NB4 (cell line): ENCODE measurements at regions not wholly inside any gene's neighbourhood (a gene's known extent, or its start where the extent isn't known, plus 50 kb on each side); places are given as distances from the start of the nearest gene placed in this dataset.

Experiments
- DNase-seq: peaks from one replicate; pipeline ENCODE4 v3.0.0; 2010; ENCODE audit warnings: low read depth
- H3K4me3 ChIP-seq: one replicate; pipeline ENCODE4 v1.5.1; 2011; ENCODE audit warnings: mild to moderate bottlenecking, low read depth, low read length, moderate library complexity
- CTCF ChIP-seq: IDR thresholded peaks from one replicate; pipeline ENCODE4 v1.5.1; 2012; ENCODE audit warnings: low read depth, low read length
- MAX ChIP-seq: IDR thresholded peaks from 2 replicates; pipeline ENCODE4 v1.6.1; 2011; ENCODE audit warnings: low read depth, low read length
- MYC ChIP-seq: IDR thresholded peaks from 2 replicates; pipeline ENCODE4 v1.6.1; 2011; ENCODE audit warnings: low read depth, low read length
- POLR2A ChIP-seq: IDR thresholded peaks from 2 replicates; pipeline ENCODE4 v1.6.1; 2011; ENCODE audit warnings: mild to moderate bottlenecking; ENCODE audit not compliant: insufficient read length; ENCODE audit errors: extremely low read depth

- TF ChIP-seq POLR2A = no peak
- TF ChIP-seq CTCF = no peak
- TF ChIP-seq MAX = no peak
- TF ChIP-seq MYC = no peak
- H3K4me3 ChIP-seq = no peak overlapping the region
- no peak for DNase-seq
Measured at GRCh38 chr15:97096303-97096835, 765.9 kb downstream of the NR2F2 start.

GRCh38 chr15:97099040-97099439, 768.5 kb downstream of the NR2F2 start:
- DNase-seq = no peak
- TF ChIP-seq MYC = no peak
- no peak for TF ChIP-seq POLR2A
- no peak for TF ChIP-seq MAX
- TF ChIP-seq CTCF = no peak
- H3K4me3 ChIP-seq = no peak overlapping the region

- TF ChIP-seq POLR2A (no peak), CTCF (no peak), MAX (no peak), MYC (no peak)
- H3K4me3 ChIP-seq = no peak overlapping the region
- no peak for DNase-seq
Measured at GRCh38 chr15:97101572-97101971, 771.1 kb downstream of the NR2F2 start.

GRCh38 chr15:97114900-97115760, 784.6 kb downstream of the NR2F2 start:
- H3K4me3 ChIP-seq = no peak overlapping the region
- no peak for DNase-seq
- TF ChIP-seq POLR2A = no peak
- TF ChIP-seq MYC = no peak
- TF ChIP-seq CTCF = no peak
- TF ChIP-seq MAX = no peak

- TF ChIP-seq MAX = no peak
- TF ChIP-seq MYC = no peak
- TF ChIP-seq CTCF = no peak
- no peak for TF ChIP-seq POLR2A
- no peak overlapping the region for H3K4me3 ChIP-seq
- no peak for DNase-seq
Measured at GRCh38 chr15:97115761-97116070, 785.2 kb downstream of the NR2F2 start.

- no peak for DNase-seq
- no peak for TF ChIP-seq POLR2A
- no peak for TF ChIP-seq CTCF
- TF ChIP-seq MYC = no peak
- TF ChIP-seq MAX = no peak
- no peak overlapping the region for H3K4me3 ChIP-seq
Measured at GRCh38 chr15:97124790-97125189, 794.3 kb downstream of the NR2F2 start.
